ENCODE measurements at regions not wholly inside any gene's neighbourhood (a gene's known extent, or its start where the extent isn't known, plus 50 kb on each side); places are given as distances from the start of the nearest gene placed in this dataset.

DNA sequence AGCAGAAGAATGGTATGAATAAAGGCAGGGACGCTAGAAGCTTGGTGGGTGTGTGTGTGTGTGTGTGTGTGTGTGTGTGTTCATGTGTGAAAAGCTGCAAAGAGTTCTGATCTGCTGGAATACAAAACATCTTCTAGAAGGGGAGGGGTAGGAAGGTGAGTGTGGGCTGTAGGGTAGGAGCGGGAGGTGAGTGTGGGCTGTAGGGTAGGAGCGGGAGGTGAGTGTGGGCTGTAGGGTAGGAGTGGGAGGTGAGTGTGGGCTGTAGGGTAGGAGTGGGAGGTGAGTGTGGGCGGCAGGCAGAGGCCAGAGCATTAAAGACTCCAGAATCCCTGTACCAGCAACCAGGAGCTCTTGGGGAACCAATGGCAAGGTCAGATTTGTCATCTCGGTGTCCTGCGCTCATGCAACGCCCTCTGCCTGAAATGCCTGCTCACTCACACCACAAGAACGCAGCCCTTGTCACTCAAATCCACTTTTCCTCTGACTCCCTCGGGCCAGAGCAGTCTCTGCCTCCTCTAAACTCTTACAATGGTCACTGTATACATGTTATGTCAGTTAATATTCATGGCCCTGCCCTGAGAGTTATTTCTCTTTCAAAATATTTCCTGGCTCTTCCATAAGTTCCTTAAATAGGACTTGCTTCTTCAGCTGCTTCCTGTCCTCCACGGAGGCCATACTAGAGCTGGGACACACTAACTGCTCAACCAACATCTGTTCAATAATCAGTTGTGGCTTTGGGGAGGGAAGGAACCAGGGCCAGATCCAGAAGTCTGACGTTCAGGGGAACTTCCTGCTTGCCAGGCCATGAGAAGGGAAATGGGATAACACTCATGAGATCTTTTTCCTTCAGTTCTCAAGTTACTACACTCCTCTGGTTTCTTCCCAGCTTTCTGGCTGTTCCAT, 53.6 kb upstream of the ZNF644 start:
- Mint-ChIP-seq H3K9me3 (ENCODE audit: low read depth, unreplicated experiment) (no peaks in the 10 kb centered on the region), H3K27ac (ENCODE audit: unreplicated experiment) (no peak overlapping the region), H3K4me1 (ENCODE audit: low read depth, unreplicated experiment) (no peaks in the 10 kb centered on the region), H3K36me3 (ENCODE audit: insufficient read depth, unreplicated experiment) (no peaks in the 10 kb centered on the region), H3K4me3 (ENCODE audit: low read depth, unreplicated experiment) (no peak overlapping the region), H3K27me3 (ENCODE audit: unreplicated experiment) (no peaks in the 10 kb centered on the region)
- CTCF ChIA-PET: interaction anchor here (0.7 kb wide), 1 partner anchor 43 kb away, joined by 3 read pairs; no protein-coding TSS in a partner anchor
- no peak for DNase-seq
- no TSS peak for BruUV-seq (replicated peaks)
- intact Hi-C loops (cut with micrococcal nuclease; ENCODE audit: unreplicated experiment): no loop called here
- TF ChIP-seq, protein P1, sequence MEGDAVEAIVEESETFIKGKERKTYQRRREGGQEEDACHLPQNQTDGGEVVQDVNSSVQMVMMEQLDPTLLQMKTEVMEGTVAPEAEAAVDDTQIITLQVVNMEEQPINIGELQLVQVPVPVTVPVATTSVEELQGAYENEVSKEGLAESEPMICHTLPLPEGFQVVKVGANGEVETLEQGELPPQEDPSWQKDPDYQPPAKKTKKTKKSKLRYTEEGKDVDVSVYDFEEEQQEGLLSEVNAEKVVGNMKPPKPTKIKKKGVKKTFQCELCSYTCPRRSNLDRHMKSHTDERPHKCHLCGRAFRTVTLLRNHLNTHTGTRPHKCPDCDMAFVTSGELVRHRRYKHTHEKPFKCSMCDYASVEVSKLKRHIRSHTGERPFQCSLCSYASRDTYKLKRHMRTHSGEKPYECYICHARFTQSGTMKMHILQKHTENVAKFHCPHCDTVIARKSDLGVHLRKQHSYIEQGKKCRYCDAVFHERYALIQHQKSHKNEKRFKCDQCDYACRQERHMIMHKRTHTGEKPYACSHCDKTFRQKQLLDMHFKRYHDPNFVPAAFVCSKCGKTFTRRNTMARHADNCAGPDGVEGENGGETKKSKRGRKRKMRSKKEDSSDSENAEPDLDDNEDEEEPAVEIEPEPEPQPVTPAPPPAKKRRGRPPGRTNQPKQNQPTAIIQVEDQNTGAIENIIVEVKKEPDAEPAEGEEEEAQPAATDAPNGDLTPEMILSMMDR (IDR thresholded peaks at IDR 0.05; ENCODE audit: unreplicated experiment): no peak

DNA sequence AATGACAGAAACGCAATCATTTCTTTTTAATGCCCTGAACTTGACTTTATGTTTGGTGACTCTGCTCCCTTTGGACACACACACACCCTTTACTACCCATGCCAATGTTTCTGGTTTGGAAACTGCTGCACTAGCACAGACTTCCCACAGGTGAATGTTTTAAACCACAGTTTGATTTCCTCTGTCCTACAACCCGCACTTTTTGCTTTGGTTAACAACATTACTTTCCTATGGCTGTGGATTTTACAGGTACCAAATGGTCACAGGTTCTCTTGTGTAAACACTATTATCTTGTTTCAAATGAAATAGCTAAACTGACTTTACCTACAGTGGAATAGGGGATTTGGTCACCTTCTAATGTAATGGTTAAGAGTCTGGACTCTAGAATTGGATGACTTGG, 51.5 kb upstream of the ZNF644 start:
- no peaks in the 10 kb centered on the region for H3K36me3 Mint-ChIP-seq (ENCODE audit: insufficient read depth, unreplicated experiment)
- BruUV-seq (replicated peaks): no TSS peak
- no peaks in the 10 kb centered on the region for H3K27me3 Mint-ChIP-seq (ENCODE audit: unreplicated experiment)
- TF ChIP-seq, protein P1 (IDR thresholded peaks at IDR 0.05; ENCODE audit: unreplicated experiment): no peak
- no peaks in the 10 kb centered on the region for H3K9me3 Mint-ChIP-seq (ENCODE audit: low read depth, unreplicated experiment)
- CTCF ChIA-PET: no interaction called here
- no peak for DNase-seq
- H3K4me3 Mint-ChIP-seq (ENCODE audit: low read depth, unreplicated experiment): no peak overlapping the region
- intact Hi-C loops (cut with micrococcal nuclease; ENCODE audit: unreplicated experiment): no loop called here
- no peaks in the 10 kb centered on the region for H3K4me1 Mint-ChIP-seq (ENCODE audit: low read depth, unreplicated experiment)
- H3K27ac Mint-ChIP-seq (ENCODE audit: unreplicated experiment): no peak overlapping the region

DNA sequence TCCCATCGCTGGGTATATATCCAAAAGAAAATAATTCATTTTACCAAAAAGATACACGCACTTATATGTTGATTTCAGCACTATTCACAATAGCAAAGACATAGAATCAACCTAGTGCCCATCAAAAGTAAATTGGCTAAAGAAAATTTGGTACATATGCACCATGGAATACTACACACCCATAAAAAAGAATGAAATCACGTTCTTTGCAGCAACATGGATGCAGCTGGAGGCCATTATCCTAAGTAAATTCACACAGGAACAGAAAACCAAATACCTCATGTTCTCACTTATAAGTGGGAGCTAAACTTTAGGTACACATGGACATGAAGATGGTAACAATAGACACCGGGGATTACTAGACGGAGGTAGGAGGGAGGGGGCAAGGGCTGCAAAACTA, 50.0 kb upstream of the ZNF644 start:
- H3K9me3 Mint-ChIP-seq (ENCODE audit: low read depth, unreplicated experiment): no peaks in the 10 kb centered on the region
- H3K4me3 Mint-ChIP-seq (ENCODE audit: low read depth, unreplicated experiment): no peak overlapping the region
- TF ChIP-seq, protein P1 (IDR thresholded peaks at IDR 0.05; ENCODE audit: unreplicated experiment): no peak
- H3K27me3 Mint-ChIP-seq (ENCODE audit: unreplicated experiment): no peaks in the 10 kb centered on the region
- no peaks in the 10 kb centered on the region for H3K4me1 Mint-ChIP-seq (ENCODE audit: low read depth, unreplicated experiment)
- CTCF ChIA-PET: no interaction called here
- no peak overlapping the region for H3K27ac Mint-ChIP-seq (ENCODE audit: unreplicated experiment)
- no TSS peak for BruUV-seq (replicated peaks)
- no peak for DNase-seq
- intact Hi-C loops (cut with micrococcal nuclease; ENCODE audit: unreplicated experiment): no loop called here
- no peaks in the 10 kb centered on the region for H3K36me3 Mint-ChIP-seq (ENCODE audit: insufficient read depth, unreplicated experiment)

Measured in Calu3 (cell line).